HG02678 (cell line): ENCODE measurements at regions not wholly inside any gene's neighbourhood (a gene's known extent, or its start where the extent isn't known, plus 50 kb on each side); places are given as distances from the start of the nearest gene placed in this dataset.
"Not testable (repeated sequence)": the region's sequence is repeated elsewhere in the genome, so short reads cannot be mapped to it uniquely, and the experiment has no call there.

ENCODE experiments used
- ATAC-seq: cut with Tn5 transposase; IDR thresholded peaks from one replicate; pipeline ENCODE4 v1.9.1; 2021; ENCODE audit warnings: mild to moderate bottlenecking, moderate library complexity; ENCODE audit not compliant: unreplicated experiment

GRCh38 chr3:177646749-177647148 lies 449.5 kb upstream of the TBL1XR1 start:
- ATAC-seq, result peak; percentile 78

GRCh38 chr3:177647341-177647740 lies 450.1 kb upstream of the TBL1XR1 start:
- ATAC-seq, result no peak

- ATAC-seq, result no peak
These were observed 450.6 kb upstream of the TBL1XR1 start for GRCh38 chr3:177647876-177648275.

GRCh38 chr3:177652556-177653291 lies 455.4 kb upstream of the TBL1XR1 start:
- ATAC-seq, result no peak

- ATAC-seq, result no peak
These were observed 460.0 kb upstream of the TBL1XR1 start for GRCh38 chr3:177657243-177657642.

GRCh38 chr3:177658354-177658753 lies 461.1 kb upstream of the TBL1XR1 start:
- no peak for ATAC-seq

- not testable (repeated sequence) for ATAC-seq
These were observed 467.3 kb upstream of the TBL1XR1 start for GRCh38 chr3:177664380-177665103.

- no peak for ATAC-seq
These were observed 468.0 kb upstream of the TBL1XR1 start for GRCh38 chr3:177665122-177665808.

GRCh38 chr3:177672252-177672911 lies 475.1 kb upstream of the TBL1XR1 start:
- ATAC-seq, result no peak

GRCh38 chr3:177673112-177673914 lies 476.0 kb upstream of the TBL1XR1 start:
- no peak for ATAC-seq

- no peak for ATAC-seq
These were observed 476.9 kb upstream of the TBL1XR1 start for GRCh38 chr3:177674186-177674585.

- ATAC-seq, result no peak
These were observed 478.9 kb upstream of the TBL1XR1 start for GRCh38 chr3:177676148-177676547.

GRCh38 chr3:177676947-177677587 lies 479.8 kb upstream of the TBL1XR1 start:
- no peak for ATAC-seq

- peak; percentile 67 for ATAC-seq
These were observed 482.5 kb upstream of the TBL1XR1 start for GRCh38 chr3:177679568-177680471.

- ATAC-seq, result no peak
These were observed 483.2 kb upstream of the TBL1XR1 start for GRCh38 chr3:177680472-177680821.

- ATAC-seq, result no peak
These were observed 483.9 kb upstream of the TBL1XR1 start for GRCh38 chr3:177681156-177681555.

GRCh38 chr3:177681852-177682251 lies 484.6 kb upstream of the TBL1XR1 start:
- no peak for ATAC-seq

- ATAC-seq, result no peak
These were observed 486.3 kb upstream of the TBL1XR1 start for GRCh38 chr3:177683586-177683985.

- ATAC-seq, result no peak
These were observed 489.4 kb upstream of the TBL1XR1 start for GRCh38 chr3:177686671-177687070.
